ENCODE measurements at regions not wholly inside any gene's neighbourhood (a gene's known extent, or its start where the extent isn't known, plus 50 kb on each side); places are given as distances from the start of the nearest gene placed in this dataset.

DNA sequence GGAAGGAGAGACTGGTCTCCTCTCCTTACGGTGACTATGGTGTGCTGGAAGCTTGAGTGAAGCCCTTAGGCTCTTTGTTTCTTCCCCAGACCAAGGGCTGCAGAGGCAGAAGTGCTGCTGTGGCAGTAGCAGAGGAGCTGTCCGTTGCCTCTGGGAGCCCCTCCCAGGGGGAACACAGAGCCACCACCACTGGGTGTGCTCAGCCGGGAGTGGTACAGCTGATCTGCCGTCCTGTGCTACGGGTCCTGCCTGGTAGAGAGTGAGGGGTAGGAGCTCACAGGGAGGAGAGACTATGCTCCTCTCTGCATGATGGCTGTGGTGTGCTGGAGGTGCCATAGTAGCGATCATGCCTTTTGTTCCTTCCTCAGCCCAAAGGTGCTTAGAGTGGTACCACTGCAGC, 318.7 kb downstream of the DOK5 start:
- TF ChIP-seq, protein P1, sequence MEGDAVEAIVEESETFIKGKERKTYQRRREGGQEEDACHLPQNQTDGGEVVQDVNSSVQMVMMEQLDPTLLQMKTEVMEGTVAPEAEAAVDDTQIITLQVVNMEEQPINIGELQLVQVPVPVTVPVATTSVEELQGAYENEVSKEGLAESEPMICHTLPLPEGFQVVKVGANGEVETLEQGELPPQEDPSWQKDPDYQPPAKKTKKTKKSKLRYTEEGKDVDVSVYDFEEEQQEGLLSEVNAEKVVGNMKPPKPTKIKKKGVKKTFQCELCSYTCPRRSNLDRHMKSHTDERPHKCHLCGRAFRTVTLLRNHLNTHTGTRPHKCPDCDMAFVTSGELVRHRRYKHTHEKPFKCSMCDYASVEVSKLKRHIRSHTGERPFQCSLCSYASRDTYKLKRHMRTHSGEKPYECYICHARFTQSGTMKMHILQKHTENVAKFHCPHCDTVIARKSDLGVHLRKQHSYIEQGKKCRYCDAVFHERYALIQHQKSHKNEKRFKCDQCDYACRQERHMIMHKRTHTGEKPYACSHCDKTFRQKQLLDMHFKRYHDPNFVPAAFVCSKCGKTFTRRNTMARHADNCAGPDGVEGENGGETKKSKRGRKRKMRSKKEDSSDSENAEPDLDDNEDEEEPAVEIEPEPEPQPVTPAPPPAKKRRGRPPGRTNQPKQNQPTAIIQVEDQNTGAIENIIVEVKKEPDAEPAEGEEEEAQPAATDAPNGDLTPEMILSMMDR (IDR thresholded peaks at IDR 0.05): no peak
- TF ChIP-seq POLR2AphosphoS5 (IDR thresholded peaks at IDR 0.05; ENCODE audit: insufficient read depth in 1 of 2, low read depth in 1 of 2) (no peak), POLR2A (IDR thresholded peaks at IDR 0.05) (no peak)

All from vagina (tissue), 2 donors.